ENCODE measurements at regions not wholly inside any gene's neighbourhood (a gene's known extent, or its start where the extent isn't known, plus 50 kb on each side); places are given as distances from the start of the nearest gene placed in this dataset.

DNA sequence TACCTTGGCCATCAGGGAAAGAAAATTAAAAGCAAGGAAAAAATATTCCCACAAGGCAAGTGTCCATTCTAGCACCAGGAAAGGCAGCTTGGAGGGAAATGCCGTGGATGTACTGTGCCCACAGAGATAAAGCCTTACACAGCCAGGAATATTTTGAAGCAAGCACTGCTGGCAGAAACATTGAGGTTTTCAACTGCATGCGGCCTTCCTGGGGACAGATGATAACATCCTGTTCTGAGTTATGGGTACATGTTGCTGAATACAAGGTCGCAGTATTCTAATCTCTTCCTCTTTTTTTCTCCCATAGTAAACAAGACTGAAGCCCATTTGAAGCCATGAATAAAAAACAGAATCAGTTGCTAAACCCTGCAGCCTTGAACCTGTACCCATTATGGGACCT lies 197.1 kb downstream of the BTG1 start:
- no peaks in the 10 kb centered on the region for H3K36me3 Mint-ChIP-seq (ENCODE audit: low read depth)
- no peak for ATAC-seq
- no peak overlapping the region for H3K27ac Mint-ChIP-seq
- no peaks in the 10 kb centered on the region for H3K27me3 Mint-ChIP-seq
- TF ChIP-seq, protein P1, sequence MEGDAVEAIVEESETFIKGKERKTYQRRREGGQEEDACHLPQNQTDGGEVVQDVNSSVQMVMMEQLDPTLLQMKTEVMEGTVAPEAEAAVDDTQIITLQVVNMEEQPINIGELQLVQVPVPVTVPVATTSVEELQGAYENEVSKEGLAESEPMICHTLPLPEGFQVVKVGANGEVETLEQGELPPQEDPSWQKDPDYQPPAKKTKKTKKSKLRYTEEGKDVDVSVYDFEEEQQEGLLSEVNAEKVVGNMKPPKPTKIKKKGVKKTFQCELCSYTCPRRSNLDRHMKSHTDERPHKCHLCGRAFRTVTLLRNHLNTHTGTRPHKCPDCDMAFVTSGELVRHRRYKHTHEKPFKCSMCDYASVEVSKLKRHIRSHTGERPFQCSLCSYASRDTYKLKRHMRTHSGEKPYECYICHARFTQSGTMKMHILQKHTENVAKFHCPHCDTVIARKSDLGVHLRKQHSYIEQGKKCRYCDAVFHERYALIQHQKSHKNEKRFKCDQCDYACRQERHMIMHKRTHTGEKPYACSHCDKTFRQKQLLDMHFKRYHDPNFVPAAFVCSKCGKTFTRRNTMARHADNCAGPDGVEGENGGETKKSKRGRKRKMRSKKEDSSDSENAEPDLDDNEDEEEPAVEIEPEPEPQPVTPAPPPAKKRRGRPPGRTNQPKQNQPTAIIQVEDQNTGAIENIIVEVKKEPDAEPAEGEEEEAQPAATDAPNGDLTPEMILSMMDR (IDR thresholded peaks at IDR 0.05): no peak
- POLR2A ChIA-PET: no interaction called here
- H3K9me3 Mint-ChIP-seq: peaks cover 5% of the 10 kb centered on the region
- intact Hi-C loops (cut with micrococcal nuclease): no loop called here
- no peak for DNase-seq
- CTCF ChIA-PET: no interaction called here
- peaks cover 14% of the 10 kb centered on the region for H3K4me1 Mint-ChIP-seq (ENCODE audit: low read depth)
- H3K4me3 Mint-ChIP-seq: no peak overlapping the region

DNA sequence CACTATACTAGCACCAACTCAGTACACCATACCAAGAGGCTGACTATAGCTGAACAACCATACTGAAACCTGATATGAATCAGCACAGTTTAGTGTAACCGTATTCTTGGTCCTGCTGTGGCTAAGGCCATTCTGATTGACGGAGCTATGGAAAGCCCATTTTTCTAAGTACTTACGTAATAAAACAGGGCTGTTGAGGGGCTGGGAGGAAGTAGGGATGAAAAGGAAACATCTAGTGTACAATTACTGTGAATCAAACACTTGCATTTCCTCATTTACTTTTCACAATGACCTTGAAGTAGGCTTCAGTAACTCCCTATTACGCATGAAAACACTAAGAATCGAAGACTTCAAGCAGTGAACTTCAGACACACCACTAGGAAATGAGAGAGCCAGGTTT lies 198.2 kb downstream of the BTG1 start:
- intact Hi-C loops (cut with micrococcal nuclease): no loop called here
- Mint-ChIP-seq H3K27me3 (no peaks in the 10 kb centered on the region), H3K4me1 (ENCODE audit: low read depth) (peaks cover 14% of the 10 kb centered on the region), H3K4me3 (no peak overlapping the region), H3K27ac (no peak overlapping the region), H3K36me3 (ENCODE audit: low read depth) (no peaks in the 10 kb centered on the region), H3K9me3 (peaks cover 5% of the 10 kb centered on the region)
- ChIA-PET CTCF (interaction anchor here (1.6 kb wide), 1 partner anchor 135 kb away, joined by 3 read pairs; no protein-coding TSS in a partner anchor), POLR2A (interaction anchor here (0.6 kb wide), 1 partner anchor 933 kb away, joined by 3 read pairs; no protein-coding TSS in a partner anchor)
- peak; percentile 79 for ATAC-seq
- TF ChIP-seq, protein P1 (IDR thresholded peaks at IDR 0.05): no peak
- DNase-seq: peak; percentile 7

DNA sequence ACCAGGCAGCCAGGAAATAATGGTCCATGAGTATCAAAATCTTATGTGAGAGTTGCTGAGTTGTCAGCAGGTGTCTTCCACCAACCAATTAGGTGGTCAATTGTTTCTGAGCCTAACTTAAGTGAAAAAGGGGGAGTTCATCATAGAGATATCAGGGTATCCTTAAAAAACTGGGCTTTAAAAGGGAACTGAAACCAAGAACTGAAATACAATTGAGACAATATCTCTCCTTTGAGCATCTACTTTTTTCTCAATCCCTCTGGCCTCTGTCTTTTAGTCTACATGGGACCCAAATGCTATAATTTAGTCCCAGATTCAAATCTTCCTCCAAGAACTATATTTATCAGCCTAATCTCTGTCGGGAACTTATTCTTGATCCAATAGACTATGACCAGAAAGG lies 201.0 kb downstream of the BTG1 start:
- ChIA-PET CTCF (no interaction called here), POLR2A (no interaction called here)
- intact Hi-C loops (cut with micrococcal nuclease): no loop called here
- H3K27me3 Mint-ChIP-seq: no peaks in the 10 kb centered on the region
- ATAC-seq: no peak
- TF ChIP-seq, protein P1 (IDR thresholded peaks at IDR 0.05): no peak
- H3K4me1 Mint-ChIP-seq (ENCODE audit: low read depth): peaks cover 14% of the 10 kb centered on the region
- H3K36me3 Mint-ChIP-seq (ENCODE audit: low read depth): no peaks in the 10 kb centered on the region
- DNase-seq: no peak
- no peak overlapping the region for H3K27ac Mint-ChIP-seq
- peaks cover 5% of the 10 kb centered on the region for H3K9me3 Mint-ChIP-seq
- no peak overlapping the region for H3K4me3 Mint-ChIP-seq

DNA sequence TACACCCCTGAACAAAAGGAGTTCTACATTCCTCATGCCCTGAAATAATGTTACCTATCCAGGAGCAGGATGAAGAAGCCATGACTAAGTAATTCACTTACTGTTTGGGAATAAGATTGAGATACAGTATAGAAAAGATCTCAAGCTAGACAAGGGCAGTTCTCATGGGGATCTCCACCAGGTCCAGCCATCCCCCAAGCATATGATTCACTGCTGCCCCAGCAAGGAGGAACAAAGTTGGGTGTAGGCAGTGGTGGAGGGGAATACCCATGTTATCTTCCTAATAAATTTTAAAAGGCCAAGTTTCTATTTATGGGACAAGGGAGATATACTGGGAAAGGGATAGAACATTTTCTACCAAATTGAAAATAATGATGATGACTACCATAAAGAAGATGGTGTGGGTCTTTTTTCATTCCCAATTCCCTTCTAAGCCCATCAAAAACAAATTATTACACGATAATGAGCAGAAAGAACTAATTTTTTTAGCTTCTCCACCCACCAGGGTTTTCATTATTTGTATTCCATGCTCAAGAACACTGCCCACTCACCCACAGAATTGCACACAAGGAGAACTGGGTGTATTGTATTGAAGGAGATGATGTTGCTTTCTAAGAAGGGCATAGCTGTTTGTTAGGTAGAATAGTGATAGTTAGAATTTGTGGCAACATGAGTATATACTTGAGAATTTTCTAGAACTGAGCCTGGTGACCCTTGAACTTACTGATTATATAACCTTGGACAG lies 204.6 kb downstream of the BTG1 start:
- Mint-ChIP-seq H3K4me3 (no peak overlapping the region), H3K27me3 (no peaks in the 10 kb centered on the region), H3K36me3 (ENCODE audit: low read depth) (no peaks in the 10 kb centered on the region), H3K9me3 (peaks cover 5% of the 10 kb centered on the region), H3K4me1 (ENCODE audit: low read depth) (peaks cover 2% of the 10 kb centered on the region), H3K27ac (no peak overlapping the region)
- intact Hi-C loops (cut with micrococcal nuclease): no loop called here
- POLR2A ChIA-PET: no interaction called here
- CTCF ChIA-PET: no interaction called here
- ATAC-seq: no peak
- no peak for DNase-seq
- TF ChIP-seq, protein P1 (IDR thresholded peaks at IDR 0.05): no peak

GRCh38 chr12:91940322-91940721 lies 205.3 kb downstream of the BTG1 start:
- no peak for DNase-seq
- intact Hi-C loops (cut with micrococcal nuclease): no loop called here
- Mint-ChIP-seq H3K27ac (no peak overlapping the region), H3K27me3 (no peaks in the 10 kb centered on the region), H3K9me3 (peaks cover 3% of the 10 kb centered on the region), H3K4me1 (ENCODE audit: low read depth) (peaks cover 4% of the 10 kb centered on the region), H3K4me3 (no peak overlapping the region), H3K36me3 (ENCODE audit: low read depth) (no peaks in the 10 kb centered on the region)
- TF ChIP-seq, protein P1 (IDR thresholded peaks at IDR 0.05): no peak
- ChIA-PET CTCF (no interaction called here), POLR2A (no interaction called here)
- no peak for ATAC-seq

All from activated CD8-positive, alpha-beta T cell treated with anti-CD3 and anti-CD28 coated beads for 36 hours (primary cell).